Calu3 (cell line): ENCODE measurements at regions not wholly inside any gene's neighbourhood (a gene's known extent, or its start where the extent isn't known, plus 50 kb on each side); places are given as distances from the start of the nearest gene placed in this dataset.
"Not testable (repeated sequence)": the region's sequence is repeated elsewhere in the genome, so short reads cannot be mapped to it uniquely, and the experiment has no call there.

Source experiments
- BruUV-seq: library from RNA; stranded (reverse); fragments of 400-500 nt; replicated peaks from 2 replicates; lab custom pipeline; 2021; lab: Mats Ljungman, UMichigan
- CTCF ChIA-PET: fragments of 300-600 bp; sonication (Branson Sonifier 250); formaldehyde crosslinking; loops from one replicate; lab custom pipeline; 2022; ENCODE audit warnings: antibody characterized with exemption; lab: Charles Lee
- DNase-seq: peaks from one replicate; pipeline ENCODE4 v3.0.0; 2022
- H3K27ac Mint-ChIP-seq: one replicate; pipeline ENCODE4 v1.8.0; 2022; ENCODE audit warnings: mixed read lengths; ENCODE audit not compliant: unreplicated experiment
- H3K27me3 Mint-ChIP-seq: one replicate; pipeline ENCODE4 v1.8.0; 2022; ENCODE audit warnings: mixed read lengths; ENCODE audit not compliant: unreplicated experiment
- H3K36me3 Mint-ChIP-seq: one replicate; pipeline ENCODE4 v1.8.0; 2022; ENCODE audit warnings: mild to moderate bottlenecking, moderate library complexity, mixed read lengths; ENCODE audit not compliant: insufficient read depth, unreplicated experiment
- H3K4me1 Mint-ChIP-seq: one replicate; pipeline ENCODE4 v1.8.0; 2022; ENCODE audit warnings: mild to moderate bottlenecking, low read depth, mixed read lengths; ENCODE audit not compliant: unreplicated experiment
- H3K4me3 Mint-ChIP-seq: one replicate; pipeline ENCODE4 v1.8.0; 2022; ENCODE audit warnings: mild to moderate bottlenecking, low read depth, moderate library complexity, mixed read lengths; ENCODE audit not compliant: unreplicated experiment
- H3K9me3 Mint-ChIP-seq: one replicate; pipeline ENCODE4 v1.8.0; 2022; ENCODE audit warnings: low read depth, mixed read lengths; ENCODE audit not compliant: unreplicated experiment
- CTCF ChIP-seq: fragments of 200-600 bp; IDR thresholded peaks from one replicate; pipeline ENCODE4 v1.8.0; 2022; ENCODE audit warnings: antibody characterized with exemption; ENCODE audit not compliant: unreplicated experiment
- intact Hi-C: fragments of 100-400 bp; cut with micrococcal nuclease; formaldehyde crosslinking; loops from one replicate; pipeline ENCODE4 v1.10.0; 2022; ENCODE audit not compliant: unreplicated experiment

- H3K4me1 Mint-ChIP-seq, result no peaks in the 10 kb centered on the region
- BruUV-seq, result no TSS peak
- DNase-seq, result no peak
- CTCF ChIA-PET, result no interaction called here
- H3K9me3 Mint-ChIP-seq, result no peaks in the 10 kb centered on the region
- no peaks in the 10 kb centered on the region for H3K27me3 Mint-ChIP-seq
- H3K27ac Mint-ChIP-seq, result no peak overlapping the region
- no peaks in the 10 kb centered on the region for H3K36me3 Mint-ChIP-seq
- intact Hi-C loops, result no loop called here
- TF ChIP-seq CTCF, result no peak
- no peak overlapping the region for H3K4me3 Mint-ChIP-seq
Observed at GRCh38 chrX:16060252-16060651, 63.1 kb upstream of the GRPR start.

GRCh38 chrX:16049126-16049525 is 74.2 kb upstream of the GRPR start:
- H3K4me3 Mint-ChIP-seq, H3K27ac Mint-ChIP-seq, H3K4me1 Mint-ChIP-seq, H3K27me3 Mint-ChIP-seq, CTCF ChIA-PET, H3K9me3 Mint-ChIP-seq, intact Hi-C loops, DNase-seq, H3K36me3 Mint-ChIP-seq, BruUV-seq: not testable (repeated sequence)

GRCh38 chrX:16042980-16043379 is 80.4 kb upstream of the GRPR start:
- Mint-ChIP-seq H3K36me3 (no peaks in the 10 kb centered on the region), H3K4me3 (no peak overlapping the region), H3K4me1 (no peaks in the 10 kb centered on the region), H3K27ac (no peak overlapping the region), H3K9me3 (no peaks in the 10 kb centered on the region), H3K27me3 (no peaks in the 10 kb centered on the region)
- intact Hi-C loops, result no loop called here
- TF ChIP-seq CTCF, result no peak
- DNase-seq, result no peak
- no TSS peak for BruUV-seq
- CTCF ChIA-PET, result no interaction called here

DNA sequence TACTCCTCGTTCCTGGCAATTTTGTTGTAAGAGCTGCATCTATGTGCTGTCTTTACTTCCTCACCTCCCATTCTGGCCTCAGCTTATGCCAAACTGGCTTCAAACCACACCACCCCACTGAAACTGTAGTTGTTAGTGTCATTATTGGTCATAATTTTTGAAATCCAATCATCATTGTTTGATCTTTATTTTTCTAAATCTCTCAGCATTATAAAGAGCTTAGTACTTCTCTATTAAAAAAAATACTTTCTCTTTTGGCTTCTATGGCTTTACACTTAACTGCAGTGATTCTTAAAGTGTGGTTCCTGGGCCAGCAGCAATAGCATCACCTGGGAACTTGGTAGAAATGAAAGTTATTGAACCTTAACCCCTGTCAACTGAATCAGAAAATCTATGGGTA is 83.5 kb upstream of the GRPR start:
- Mint-ChIP-seq H3K4me1 (no peaks in the 10 kb centered on the region), H3K27ac (no peak overlapping the region), H3K9me3 (peaks cover 3% of the 10 kb centered on the region), H3K36me3 (no peaks in the 10 kb centered on the region), H3K4me3 (no peak overlapping the region), H3K27me3 (no peaks in the 10 kb centered on the region)
- DNase-seq, result no peak
- CTCF ChIA-PET, result no interaction called here
- intact Hi-C loops, result no loop called here
- BruUV-seq, result no TSS peak
- no peak for TF ChIP-seq CTCF

DNA sequence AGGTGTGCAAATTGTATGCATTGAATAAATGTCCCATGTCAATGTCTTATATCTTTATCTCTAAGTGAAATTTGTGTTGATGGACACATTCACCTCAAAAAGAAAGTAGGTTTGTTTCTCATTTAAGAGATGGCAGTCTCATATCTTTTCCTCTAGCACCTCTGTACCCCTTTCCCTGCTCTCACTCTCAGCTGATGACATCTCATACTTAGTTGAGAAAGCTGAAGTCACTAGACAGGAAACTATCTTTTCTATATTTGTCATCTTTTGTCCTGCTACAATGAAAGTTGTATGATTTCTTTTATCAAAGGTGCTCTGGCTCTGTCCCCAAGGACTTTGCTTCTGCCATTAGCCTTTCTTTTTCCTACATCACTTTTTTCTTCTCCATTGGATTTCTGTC is 84.0 kb upstream of the GRPR start:
- TF ChIP-seq CTCF, result no peak
- Mint-ChIP-seq H3K4me3 (no peak overlapping the region), H3K27ac (no peak overlapping the region)

More for the DNA sequence above, 84.0 kb upstream of the GRPR start:
- H3K36me3 Mint-ChIP-seq, result no peaks in the 10 kb centered on the region
- peaks cover 3% of the 10 kb centered on the region for H3K9me3 Mint-ChIP-seq
- no peak for DNase-seq
- no peaks in the 10 kb centered on the region for H3K27me3 Mint-ChIP-seq
- CTCF ChIA-PET, result no interaction called here
- intact Hi-C loops, result no loop called here
- H3K4me1 Mint-ChIP-seq, result no peaks in the 10 kb centered on the region
- BruUV-seq, result no TSS peak
